Neural progenitor cell (in vitro differentiated cells): ENCODE measurements at regions not wholly inside any gene's neighbourhood (a gene's known extent, or its start where the extent isn't known, plus 50 kb on each side); places are given as distances from the start of the nearest gene placed in this dataset.

Experiments used
- CTCF ChIP-seq: fragments of 200-600 bp; sonication (generic); IDR thresholded peaks from 2 replicates; pipeline ENCODE4 v1.5.1; 2017; ENCODE audit warnings: antibody characterized with exemption, mild to moderate bottlenecking
- EZH2phosphoT487 ChIP-seq: fragments of 200-600 bp; sonication (generic); IDR thresholded peaks from 2 replicates; pipeline ENCODE4 v1.6.1; 2017; ENCODE audit warnings: antibody characterized with exemption

GRCh38 chr5:34476941-34477565 is 179.1 kb upstream of the RAI14 start:
- TF ChIP-seq CTCF, result no peak
- no peak for TF ChIP-seq EZH2phosphoT487
